Liver (tissue), 8 donors: ENCODE measurements at regions not wholly inside any gene's neighbourhood (a gene's known extent, or its start where the extent isn't known, plus 50 kb on each side); places are given as distances from the start of the nearest gene placed in this dataset.

Experiments used
- DNase-seq: peaks from one replicate; pipeline ENCODE4 v3.0.0-alpha.2; 2017; ENCODE audit warnings: low spot score
- H3K27ac ChIP-seq, 2 donors: one replicate each; pipeline ENCODE4 v1.7.0; 2013; ENCODE audit warnings: inconsistent platforms in 2 of 2, low read length in 2 of 2, control low read depth in 1 of 2, low read depth in 1 of 2, mild to moderate bottlenecking in 1 of 2
- H3K27me3 ChIP-seq, 4 donors: one replicate each; pipeline versions ENCODE4 v1.6.1 to v1.7.0; 2013; ENCODE audit warnings: low read length in 3 of 4, inconsistent platforms in 1 of 4, mild to moderate bottlenecking in 1 of 4, moderate library complexity in 1 of 4; ENCODE audit not compliant: control insufficient read depth in 4 of 4, insufficient read depth in 4 of 4
- H3K36me3 ChIP-seq, 4 donors: one replicate each; pipeline versions ENCODE4 v1.6.1 to v1.7.0; 2013; ENCODE audit warnings: low read length in 3 of 4, mild to moderate bottlenecking in 3 of 4, low read depth in 1 of 4, moderate library complexity in 1 of 4; ENCODE audit not compliant: control insufficient read depth in 4 of 4, insufficient read depth in 3 of 4
- H3K4me1 ChIP-seq, 4 donors: one replicate each; pipeline versions ENCODE4 v1.6.1 to v1.7.0; 2013; ENCODE audit warnings: low read length in 3 of 4, mild to moderate bottlenecking in 3 of 4, moderate library complexity in 1 of 4; ENCODE audit not compliant: control insufficient read depth in 4 of 4, insufficient read depth in 4 of 4
- H3K4me3 ChIP-seq, 3 donors: one replicate each; pipeline versions ENCODE4 v1.6.1 to v1.7.0; 2013; ENCODE audit warnings: low read length in 3 of 3, control low read depth in 1 of 3, low read depth in 1 of 3, mild to moderate bottlenecking in 1 of 3
- H3K9ac ChIP-seq, 2 donors: one replicate each; pipeline ENCODE4 v1.7.0; 2013; ENCODE audit warnings: low read length in 2 of 2, mild to moderate bottlenecking in 2 of 2, moderate library complexity in 2 of 2, control low read depth in 1 of 2, low read depth in 1 of 2
- H3K9me3 ChIP-seq, 4 donors: one replicate each; pipeline versions ENCODE4 v1.6.1 to v1.7.0; 2013; ENCODE audit warnings: low read length in 3 of 4; ENCODE audit not compliant: control insufficient read depth in 4 of 4
- ATF3 ChIP-seq: IDR thresholded peaks from 2 replicates; pipeline ENCODE4 v1.6.1; 2016; ENCODE audit warnings: antibody characterized with exemption
- CTCF ChIP-seq: fragments of 150-350 bp; IDR thresholded peaks from 2 replicates; pipeline ENCODE4 v1.5.1; 2017; ENCODE audit warnings: improper control_type of control experiment, low read depth, low read length; ENCODE audit not compliant: missing input control
- EGR1 ChIP-seq, 2 donors: IDR thresholded peaks; 2 replicates each; pipeline ENCODE4 v1.6.1; 2016 to 2018; ENCODE audit warnings: antibody characterized with exemption in 2 of 2, low read depth in 2 of 2
- FOXA1 ChIP-seq: IDR thresholded peaks from 2 replicates; pipeline ENCODE4 v1.6.1; 2016; ENCODE audit warnings: antibody characterized with exemption
- FOXA2 ChIP-seq: IDR thresholded peaks from 2 replicates; pipeline ENCODE4 v1.6.1; 2016; ENCODE audit warnings: antibody characterized with exemption
- GABPA ChIP-seq, 2 donors: IDR thresholded peaks in 1 of 2; conservative IDR thresholded peaks in 1 of 2; 2 replicates each; pipeline ENCODE4 v1.6.1; 2016; ENCODE audit warnings: antibody characterized with exemption in 2 of 2, mild to moderate bottlenecking in 1 of 2, moderate library complexity in 1 of 2
- HNF4A ChIP-seq, 2 donors: conservative IDR thresholded peaks; 2 replicates each; pipeline ENCODE4 v1.6.1; 2016; ENCODE audit warnings: antibody characterized with exemption in 2 of 2, mild to moderate bottlenecking in 2 of 2
- HNF4G ChIP-seq: IDR thresholded peaks from 2 replicates; pipeline ENCODE4 v1.6.1; 2016; ENCODE audit warnings: antibody characterized with exemption
- JUND ChIP-seq, 2 donors: IDR thresholded peaks; 2 replicates each; pipeline ENCODE4 v1.6.1; 2016; ENCODE audit warnings: antibody characterized with exemption in 2 of 2
- MAX ChIP-seq: IDR thresholded peaks from 2 replicates; pipeline ENCODE4 v1.6.1; 2016; ENCODE audit warnings: antibody characterized with exemption
- NR2F2 ChIP-seq: IDR thresholded peaks from 2 replicates; pipeline ENCODE4 v1.6.1; 2016; ENCODE audit warnings: antibody characterized with exemption
- RAD21 ChIP-seq, 2 donors: IDR thresholded peaks; 2 replicates each; pipeline ENCODE4 v1.6.1; 2016; ENCODE audit warnings: antibody characterized with exemption in 2 of 2, mild to moderate bottlenecking in 2 of 2
- REST ChIP-seq: IDR thresholded peaks from 2 replicates; pipeline ENCODE4 v1.6.1; 2016; ENCODE audit warnings: antibody characterized with exemption, mild to moderate bottlenecking
- RXRA ChIP-seq, 2 donors: IDR thresholded peaks; 2 replicates each; pipeline ENCODE4 v1.6.1; 2017 to 2018; ENCODE audit warnings: antibody characterized with exemption in 2 of 2, mild to moderate bottlenecking in 1 of 2
- SP1 ChIP-seq: IDR thresholded peaks from 2 replicates; pipeline ENCODE4 v1.6.1; 2018; ENCODE audit warnings: antibody characterized with exemption, mild to moderate bottlenecking
- TAF1 ChIP-seq: conservative IDR thresholded peaks from 2 replicates; pipeline ENCODE4 v1.6.1; 2016; ENCODE audit warnings: antibody characterized with exemption, mild to moderate bottlenecking
- YY1 ChIP-seq: IDR thresholded peaks from 2 replicates; pipeline ENCODE4 v1.6.1; 2016; ENCODE audit warnings: antibody characterized with exemption, mild to moderate bottlenecking
- ZBTB33 ChIP-seq: IDR thresholded peaks from 2 replicates; pipeline ENCODE4 v1.6.1; 2016; ENCODE audit warnings: antibody characterized with exemption
- WGBS: extraction: QIAGEN DNeasy Blood & Tissue Kit; methylation state at CpG from one replicate; pipeline ENCODE4 v1.1.7; 2013; 5-methylcytosine and 5-hydroxymethylcytosine counted together
- donor health status: healthy.
- donor health status: healthy.
- donor health status: healthy.
- donor health status: healthy.
- donor health status: healthy.

- Histone ChIP-seq H3K9ac (no peak overlapping the region), H3K27me3 (no peaks in the 10 kb centered on the region), H3K4me3 (no peak overlapping the region), H3K4me1 (no peaks in the 10 kb centered on the region), H3K27ac (no peak overlapping the region), H3K9me3 (no peaks in the 10 kb centered on the region), H3K36me3 (no peaks in the 10 kb centered on the region)
- 92% methylated on average over 3 of the region's 3 CpGs for WGBS
- no peak for DNase-seq
- no peak for TF ChIP-seq HNF4A (conservative IDR thresholded peaks at IDR 0.05)
- TF ChIP-seq ZBTB33, result no peak
- TF ChIP-seq FOXA2, result no peak
- no peak for TF ChIP-seq NR2F2
- no peak for TF ChIP-seq CTCF
- no peak for TF ChIP-seq FOXA1
- no peak for TF ChIP-seq REST
- TF ChIP-seq MAX, result no peak
- TF ChIP-seq HNF4G, result no peak
- TF ChIP-seq RXRA (IDR thresholded peaks at IDR 0.05), result no peak
- no peak for TF ChIP-seq JUND (IDR thresholded peaks at IDR 0.05)
- no peak for TF ChIP-seq GABPA (IDR thresholded peaks at IDR 0.05 in 1 of 2, conservative IDR thresholded peaks at IDR 0.05 in 1 of 2)
- TF ChIP-seq ATF3, result no peak
- TF ChIP-seq EGR1 (IDR thresholded peaks at IDR 0.05; ENCODE audit: low read depth in 2 of 2), result no peak
- TF ChIP-seq RAD21 (IDR thresholded peaks at IDR 0.05), result no peak
- TF ChIP-seq YY1, result no peak
- TF ChIP-seq TAF1, result no peak
Measured at GRCh38 chr2:17289669-17290068, 228.6 kb downstream of the RAD51AP2 start.

- Histone ChIP-seq H3K4me3 (no peak overlapping the region), H3K27ac (no peak overlapping the region), H3K4me1 (no peaks in the 10 kb centered on the region), H3K9me3 (no peaks in the 10 kb centered on the region), H3K27me3 (no peaks in the 10 kb centered on the region), H3K36me3 (no peaks in the 10 kb centered on the region), H3K9ac (no peak overlapping the region)
- no peak for DNase-seq
- WGBS, result 84% methylated on average over 1 of the region's 1 CpG
- TF ChIP-seq TAF1, result no peak
- no peak for TF ChIP-seq ZBTB33
- TF ChIP-seq MAX, result no peak
- TF ChIP-seq EGR1 (IDR thresholded peaks at IDR 0.05; ENCODE audit: low read depth in 2 of 2), result no peak
- no peak for TF ChIP-seq JUND (IDR thresholded peaks at IDR 0.05)
- no peak for TF ChIP-seq HNF4G
- no peak for TF ChIP-seq SP1
- TF ChIP-seq HNF4A (conservative IDR thresholded peaks at IDR 0.05), result no peak
- TF ChIP-seq FOXA2, result no peak
- no peak for TF ChIP-seq CTCF
- TF ChIP-seq FOXA1, result no peak
- no peak for TF ChIP-seq YY1
- no peak for TF ChIP-seq GABPA (IDR thresholded peaks at IDR 0.05 in 1 of 2, conservative IDR thresholded peaks at IDR 0.05 in 1 of 2)
Measured at GRCh38 chr2:17287183-17287582, 231.1 kb downstream of the RAD51AP2 start.
